Activated CD4-positive, alpha-beta memory T cell treated with anti-CD3 and anti-CD28 coated beads for 36 hours (primary cell): ENCODE measurements at regions not wholly inside any gene's neighbourhood (a gene's known extent, or its start where the extent isn't known, plus 50 kb on each side); places are given as distances from the start of the nearest gene placed in this dataset.

Experiments
- CTCF ChIA-PET: fragments of 350-600 bp; sonication (Branson Sonifier 250); formaldehyde crosslinking; loops from one replicate; lab custom pipeline; 2021; ENCODE audit warnings: antibody characterized with exemption, inconsistent platforms; lab: Charles Lee
- POLR2A ChIA-PET: fragments of 350-600 bp; sonication (Branson Sonifier 250); formaldehyde crosslinking; loops from one replicate; lab custom pipeline; 2021; ENCODE audit warnings: antibody characterized with exemption; lab: Charles Lee
- DNase-seq: peaks from one replicate; pipeline ENCODE4 v3.0.0-alpha.2; 2020
- H3K27ac Mint-ChIP-seq: one replicate; pipeline ENCODE4 v1.8.0; 2021; ENCODE audit warnings: mixed read lengths
- H3K27me3 Mint-ChIP-seq: one replicate; pipeline ENCODE4 v1.8.0; 2021; ENCODE audit warnings: mixed read lengths
- H3K36me3 Mint-ChIP-seq: one replicate; pipeline ENCODE4 v1.8.0; 2021; ENCODE audit warnings: mixed read lengths
- H3K4me1 Mint-ChIP-seq: one replicate; pipeline ENCODE4 v1.8.0; 2021; ENCODE audit warnings: low read depth, mixed read lengths
- H3K4me3 Mint-ChIP-seq: one replicate; pipeline ENCODE4 v1.8.0; 2021; ENCODE audit warnings: mild to moderate bottlenecking, mixed read lengths
- H3K9me3 Mint-ChIP-seq: one replicate; pipeline ENCODE4 v1.8.0; 2021; ENCODE audit warnings: mixed read lengths
- intact Hi-C: fragments of 100-400 bp; cut with micrococcal nuclease; formaldehyde crosslinking; loops from one replicate; pipeline ENCODE4 v1.15.1; 2023

DNA sequence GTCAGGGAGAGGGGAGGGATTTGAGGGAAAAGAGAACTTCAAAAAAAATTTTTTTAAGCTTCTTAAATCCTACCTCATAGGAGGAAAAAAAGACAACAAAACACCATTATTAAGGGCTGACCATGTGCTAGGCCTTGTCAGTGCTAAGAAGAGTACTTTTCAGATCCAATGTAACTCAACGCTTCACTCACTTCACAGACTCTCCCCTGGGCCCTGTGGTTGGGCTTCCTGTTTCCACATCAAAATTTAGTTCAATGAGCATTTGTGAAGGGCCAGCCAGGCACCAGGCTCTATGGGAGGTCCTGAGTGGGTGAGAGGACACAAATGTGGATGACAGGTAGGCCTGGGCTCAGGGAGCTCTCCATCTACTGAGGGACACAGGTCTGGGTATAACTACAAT is 249.8 kb downstream of the PTEN start:
- Mint-ChIP-seq H3K36me3 (no peaks in the 10 kb centered on the region), H3K27ac (no peak overlapping the region), H3K27me3 (peaks cover 2% of the 10 kb centered on the region), H3K4me3 (no peak overlapping the region), H3K9me3 (no peaks in the 10 kb centered on the region), H3K4me1 (peaks cover 6% of the 10 kb centered on the region)
- ChIA-PET CTCF (interaction anchor here (0.6 to 2.4 kb wide), 5 partner anchors 22 to 294 kb away, joined by 3 to 15 read pairs (median 4); partner anchors contain the start of genes KLLN and PTEN), POLR2A (interaction anchor here (1.5 kb wide), 1 partner anchor 22 kb away, joined by 4 read pairs; no protein-coding TSS in a partner anchor)
- DNase-seq: no peak
- intact Hi-C loops: loop anchor here (10.0 kb wide), 1 partner anchor 442 kb away; no protein-coding TSS in a partner anchor

DNA sequence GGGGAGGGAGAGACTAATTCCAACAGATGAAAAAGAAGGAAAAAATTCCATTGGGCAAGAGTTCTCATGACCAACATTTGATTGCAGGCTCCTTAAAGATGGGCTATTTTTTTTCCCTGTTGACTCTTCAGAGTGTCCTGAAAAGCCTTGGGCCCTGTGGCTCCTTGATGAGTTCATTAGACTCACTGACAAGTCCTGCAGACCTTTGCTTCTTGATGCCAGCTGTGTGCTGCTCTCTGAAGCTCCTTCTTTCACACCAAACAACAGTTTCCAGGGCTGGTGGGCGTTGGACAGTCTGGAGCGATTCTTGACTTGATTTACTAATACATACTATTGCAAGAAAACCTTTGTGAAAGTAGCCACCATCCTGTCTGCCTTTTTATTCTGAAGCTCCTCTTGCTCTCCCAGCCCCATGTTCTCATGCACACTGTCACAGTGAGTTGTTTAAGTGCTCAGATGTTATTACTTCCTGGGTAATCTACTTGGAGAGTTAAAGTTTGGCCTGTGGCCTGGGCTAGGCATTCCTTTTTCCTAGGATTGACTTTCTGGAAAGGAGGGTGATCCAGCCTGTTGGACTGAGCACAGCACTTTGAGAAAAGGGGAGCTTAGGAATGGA is 250.3 kb downstream of the PTEN start:
- Mint-ChIP-seq H3K27me3 (peaks cover 2% of the 10 kb centered on the region), H3K36me3 (no peaks in the 10 kb centered on the region), H3K9me3 (no peaks in the 10 kb centered on the region), H3K4me3 (no peak overlapping the region), H3K27ac (no peak overlapping the region), H3K4me1 (peaks cover 4% of the 10 kb centered on the region)
- intact Hi-C loops: loop anchor here (10.0 kb wide), 1 partner anchor 441 kb away; no protein-coding TSS in a partner anchor
- POLR2A ChIA-PET: interaction anchor here (1.5 kb wide), 1 partner anchor 23 kb away, joined by 4 read pairs; no protein-coding TSS in a partner anchor
- DNase-seq: no peak
- CTCF ChIA-PET: interaction anchor here (0.6 to 2.4 kb wide), 9 partner anchors 22 to 295 kb away, joined by 3 to 15 read pairs (median 4); partner anchors contain the start of genes KLLN and PTEN

DNA sequence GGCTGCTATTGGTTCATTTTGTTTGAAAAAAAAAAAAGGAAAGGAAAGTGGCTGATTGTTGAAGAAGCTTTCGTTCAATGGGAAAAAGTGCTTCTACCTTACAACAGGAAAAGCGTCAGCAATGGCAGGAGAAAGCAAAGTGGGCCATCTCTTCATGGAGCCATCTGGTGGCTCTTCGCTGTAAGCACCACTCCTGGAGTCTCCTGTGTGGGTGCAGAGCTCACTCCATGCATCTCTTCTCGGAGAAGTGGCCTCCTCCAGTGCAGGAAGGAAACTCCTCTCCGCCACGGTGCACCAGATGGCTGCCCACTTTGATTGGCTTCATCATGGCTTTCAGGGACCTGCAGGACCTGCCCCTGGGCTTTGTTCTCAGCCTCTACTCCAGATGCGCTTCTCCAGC is 250.9 kb downstream of the PTEN start:
- ChIA-PET POLR2A (interaction anchor here (1.5 kb wide), 1 partner anchor 23 kb away, joined by 4 read pairs; no protein-coding TSS in a partner anchor), CTCF (interaction anchor here (0.7 to 2.4 kb wide), 8 partner anchors 202 to 295 kb away, joined by 3 to 15 read pairs (median 4); partner anchors contain the start of genes KLLN and PTEN)
- H3K9me3 Mint-ChIP-seq: no peaks in the 10 kb centered on the region
- peak; percentile 25 for DNase-seq
- no peak overlapping the region for H3K27ac Mint-ChIP-seq
- intact Hi-C loops: loop anchor here (10.0 kb wide), 1 partner anchor 440 kb away; no protein-coding TSS in a partner anchor
- peaks cover 6% of the 10 kb centered on the region for H3K4me1 Mint-ChIP-seq
- H3K36me3 Mint-ChIP-seq: no peaks in the 10 kb centered on the region
- peaks cover 2% of the 10 kb centered on the region for H3K27me3 Mint-ChIP-seq
- H3K4me3 Mint-ChIP-seq: no peak overlapping the region

DNA sequence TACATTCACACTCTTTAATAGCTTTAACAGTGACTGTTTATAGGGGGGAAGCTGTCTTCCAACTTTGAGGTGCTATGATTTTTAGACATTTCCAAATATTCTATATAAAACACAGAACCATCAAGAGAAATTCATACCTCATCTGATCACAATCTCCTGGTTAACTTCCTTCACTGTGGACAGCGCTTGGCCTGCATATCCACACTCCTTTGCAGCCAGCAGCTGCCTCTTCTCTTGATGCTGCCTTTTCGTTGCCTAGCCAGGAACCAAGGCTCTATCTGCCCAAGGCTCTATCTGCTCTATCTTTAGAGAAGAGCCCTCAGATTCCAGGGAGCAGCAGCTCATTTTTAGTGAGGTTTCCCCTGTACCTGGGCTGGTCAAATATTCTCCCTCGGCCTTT is 252.0 kb downstream of the PTEN start:
- Mint-ChIP-seq H3K9me3 (no peaks in the 10 kb centered on the region), H3K27ac (no peak overlapping the region), H3K36me3 (no peaks in the 10 kb centered on the region), H3K4me1 (peaks cover 9% of the 10 kb centered on the region), H3K27me3 (no peaks in the 10 kb centered on the region), H3K4me3 (no peak overlapping the region)
- CTCF ChIA-PET: interaction anchor here (1.1 to 1.8 kb wide), 3 partner anchors 258 to 277 kb away, joined by 3 to 5 read pairs (median 4); no protein-coding TSS in a partner anchor
- POLR2A ChIA-PET: interaction anchor here (3.0 kb wide), 1 partner anchor 24 kb away, joined by 20 read pairs; no protein-coding TSS in a partner anchor
- intact Hi-C loops: loop anchor here (10.0 kb wide), 1 partner anchor 439 kb away; no protein-coding TSS in a partner anchor
- no peak for DNase-seq

DNA sequence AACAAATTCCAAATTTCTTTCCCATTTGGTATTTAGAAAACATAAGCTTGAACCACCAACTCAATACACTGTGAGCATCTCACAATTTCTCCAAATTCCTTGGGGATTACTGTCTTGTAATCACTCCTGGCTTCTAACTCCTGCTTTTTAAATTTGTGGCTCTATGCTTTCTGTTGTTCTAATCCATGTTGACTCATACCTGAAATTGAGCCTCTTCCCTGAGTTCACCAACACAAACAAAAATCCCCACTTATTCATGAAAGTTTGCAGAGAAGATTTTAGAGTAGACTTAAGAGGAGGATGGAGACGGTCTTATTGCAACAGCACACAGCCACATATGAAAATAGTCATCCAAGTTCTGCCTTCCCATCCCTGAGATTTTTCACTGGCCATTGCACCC is 252.5 kb downstream of the PTEN start:
- Mint-ChIP-seq H3K27me3 (no peaks in the 10 kb centered on the region), H3K4me1 (peaks cover 12% of the 10 kb centered on the region), H3K36me3 (no peaks in the 10 kb centered on the region), H3K27ac (no peak overlapping the region), H3K9me3 (no peaks in the 10 kb centered on the region), H3K4me3 (no peak overlapping the region)
- DNase-seq: no peak
- ChIA-PET POLR2A (interaction anchor here (0.7 to 3.0 kb wide), 2 partner anchors 22 to 25 kb away, joined by 3 to 20 read pairs; no protein-coding TSS in a partner anchor), CTCF (interaction anchor here (1.3 kb wide), 1 partner anchor 277 kb away, joined by 5 read pairs; no protein-coding TSS in a partner anchor)
- intact Hi-C loops: loop anchor here (2.0 to 10.0 kb wide), 3 partner anchors 37 to 439 kb away; no protein-coding TSS in a partner anchor

DNA sequence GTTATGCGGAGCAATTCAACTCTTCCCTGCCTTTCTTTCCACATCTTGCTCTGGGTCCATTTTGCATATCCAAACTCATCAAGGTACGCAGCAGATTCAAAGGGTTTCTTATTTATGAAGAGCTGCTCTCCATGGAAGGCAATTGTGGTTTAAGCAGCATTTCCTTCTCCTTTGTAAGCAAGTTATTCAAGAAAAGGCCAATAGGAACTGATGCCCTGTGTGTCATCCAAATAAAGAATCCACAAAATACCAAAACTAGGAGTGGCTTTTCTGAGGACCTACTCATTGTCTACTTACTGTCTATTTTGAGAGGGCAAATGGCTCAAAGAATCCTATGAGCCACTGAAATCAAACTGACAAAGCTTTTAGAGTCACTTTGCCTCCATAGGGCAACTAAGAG is 253.1 kb downstream of the PTEN start:
- no peak overlapping the region for H3K4me3 Mint-ChIP-seq
- ChIA-PET CTCF (interaction anchor here (1.2 to 2.2 kb wide), 3 partner anchors 9 to 276 kb away, joined by 3 to 14 read pairs (median 5); no protein-coding TSS in a partner anchor), POLR2A (interaction anchor here (0.7 to 3.0 kb wide), 3 partner anchors 22 to 36 kb away, joined by 3 to 20 read pairs (median 3); no protein-coding TSS in a partner anchor)
- no peaks in the 10 kb centered on the region for H3K9me3 Mint-ChIP-seq
- DNase-seq: no peak
- no peak overlapping the region for H3K27ac Mint-ChIP-seq
- no peaks in the 10 kb centered on the region for H3K36me3 Mint-ChIP-seq
- H3K4me1 Mint-ChIP-seq: peaks cover 12% of the 10 kb centered on the region
- H3K27me3 Mint-ChIP-seq: no peaks in the 10 kb centered on the region
- intact Hi-C loops: loop anchor here (2.0 to 10.0 kb wide), 3 partner anchors 36 to 438 kb away; no protein-coding TSS in a partner anchor

DNA sequence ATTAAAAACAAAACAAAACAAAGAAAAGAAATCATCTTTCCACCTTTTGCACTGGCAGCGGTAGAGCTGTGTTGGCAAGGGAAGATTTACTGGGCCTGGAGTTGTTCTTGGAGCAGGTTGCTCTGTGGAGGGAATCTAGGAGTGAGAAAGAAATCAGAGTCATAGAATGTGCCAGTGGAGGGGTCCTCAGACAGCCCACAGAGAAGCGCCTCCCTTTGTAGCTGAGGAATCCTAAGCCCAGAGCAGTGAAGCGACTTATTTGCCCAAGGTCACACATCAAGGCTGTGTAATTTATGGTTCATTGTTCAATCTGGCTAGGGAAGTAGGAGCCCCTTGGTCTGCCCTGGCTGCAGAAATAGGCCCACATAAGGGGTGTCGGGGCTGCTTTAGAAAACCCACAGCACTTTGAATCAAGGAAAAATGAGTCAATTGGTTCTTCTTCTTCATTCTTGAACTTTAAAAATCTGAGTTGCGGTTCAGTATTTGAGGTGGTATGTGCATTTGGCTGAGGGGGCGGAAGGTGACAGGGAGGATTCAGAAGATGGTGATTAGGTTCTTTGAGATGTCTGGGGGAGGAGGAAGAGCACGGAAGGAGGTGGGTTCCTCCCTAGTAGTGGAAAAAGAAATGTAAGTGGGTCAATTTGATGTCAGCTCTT is 253.7 kb downstream of the PTEN start:
- H3K4me1 Mint-ChIP-seq: peaks cover 12% of the 10 kb centered on the region
- no peak overlapping the region for H3K4me3 Mint-ChIP-seq
- peak; percentile 74 for DNase-seq
- H3K9me3 Mint-ChIP-seq: no peaks in the 10 kb centered on the region
- CTCF ChIA-PET: interaction anchor here (1.0 to 2.2 kb wide), 6 partner anchors 8 to 255 kb away, joined by 3 to 14 read pairs (median 4); no protein-coding TSS in a partner anchor
- POLR2A ChIA-PET: interaction anchor here (1.0 to 3.0 kb wide), 4 partner anchors 26 to 255 kb away, joined by 3 to 20 read pairs (median 6); no protein-coding TSS in a partner anchor
- intact Hi-C loops: loop anchor here (1.0 to 10.0 kb wide), 7 partner anchors 26 to 438 kb away; no protein-coding TSS in a partner anchor
- no peak overlapping the region for H3K27ac Mint-ChIP-seq
- no peaks in the 10 kb centered on the region for H3K27me3 Mint-ChIP-seq
- H3K36me3 Mint-ChIP-seq: no peaks in the 10 kb centered on the region

DNA sequence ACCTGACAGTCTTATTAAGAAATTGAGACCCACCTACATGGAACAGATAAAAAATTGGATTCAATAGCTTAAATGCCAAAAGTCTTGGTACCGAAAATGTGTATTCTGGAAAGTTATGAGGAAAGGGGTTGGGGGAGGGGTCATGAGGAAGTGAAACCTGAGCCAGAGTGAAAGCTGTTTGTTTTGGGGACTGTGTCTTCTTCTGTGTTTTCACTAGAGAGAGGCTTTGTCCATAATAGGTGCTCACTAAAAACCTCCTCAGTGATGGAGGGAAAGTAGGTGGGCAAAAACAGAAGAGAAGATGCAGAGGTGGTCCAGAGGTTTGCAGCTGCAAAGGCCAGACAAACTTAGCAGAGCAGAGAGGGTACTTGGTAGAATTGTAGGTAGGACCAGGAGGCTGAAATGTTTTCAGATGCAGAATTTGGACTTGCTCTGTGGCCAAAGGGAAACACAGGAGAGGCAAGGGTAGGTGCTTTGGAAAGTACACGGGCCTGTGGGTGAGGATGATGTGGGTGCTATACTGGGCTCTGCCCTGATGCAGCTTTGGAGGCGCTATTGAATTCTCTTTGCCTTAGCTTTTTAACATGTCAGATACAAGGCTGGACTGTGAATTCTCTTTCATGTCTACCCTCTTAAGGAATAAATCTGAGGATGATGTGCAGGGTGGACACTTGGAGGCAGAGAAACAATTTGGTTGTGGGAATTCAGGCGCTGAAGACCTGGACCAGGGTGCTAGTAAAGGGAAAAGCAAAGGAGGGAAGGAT is 254.6 kb downstream of the PTEN start:
- POLR2A ChIA-PET: interaction anchor here (1.0 to 3.0 kb wide), 3 partner anchors 27 to 256 kb away, joined by 5 to 20 read pairs (median 8); no protein-coding TSS in a partner anchor
- CTCF ChIA-PET: interaction anchor here (0.7 to 2.2 kb wide), 10 partner anchors 7 to 256 kb away, joined by 3 to 14 read pairs (median 4); no protein-coding TSS in a partner anchor
- H3K9me3 Mint-ChIP-seq: no peaks in the 10 kb centered on the region
- H3K4me3 Mint-ChIP-seq: no peak overlapping the region
- no peak overlapping the region for H3K27ac Mint-ChIP-seq
- H3K4me1 Mint-ChIP-seq: peaks cover 12% of the 10 kb centered on the region
- no peaks in the 10 kb centered on the region for H3K27me3 Mint-ChIP-seq
- H3K36me3 Mint-ChIP-seq: no peaks in the 10 kb centered on the region
- intact Hi-C loops: loop anchor here (1.0 to 10.0 kb wide), 7 partner anchors 27 to 437 kb away; no protein-coding TSS in a partner anchor
- peak; percentile 39 for DNase-seq

DNA sequence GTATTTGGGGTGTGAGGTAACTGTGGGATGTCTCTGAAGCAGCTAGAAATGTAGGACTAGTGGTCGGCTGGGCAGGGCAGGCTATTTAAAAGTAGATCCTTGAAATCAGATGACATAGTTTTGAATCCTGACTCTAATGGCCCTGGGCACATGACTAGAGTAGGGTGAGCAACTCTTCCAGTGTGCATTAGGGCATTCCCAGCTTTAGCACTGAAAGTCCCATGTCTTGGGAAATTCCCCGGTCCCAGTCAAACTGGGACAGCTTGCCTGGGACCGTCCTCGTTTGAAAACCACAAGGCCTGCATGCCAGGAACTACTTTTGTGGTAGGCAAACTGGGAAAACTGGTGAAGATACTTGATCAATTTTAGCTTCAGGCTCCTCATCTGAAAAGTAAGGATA is 255.3 kb downstream of the PTEN start:
- no peak for DNase-seq
- H3K4me3 Mint-ChIP-seq: no peak overlapping the region
- intact Hi-C loops: loop anchor here (10.0 kb wide), 1 partner anchor 436 kb away; no protein-coding TSS in a partner anchor
- H3K36me3 Mint-ChIP-seq: no peaks in the 10 kb centered on the region
- H3K27ac Mint-ChIP-seq: no peak overlapping the region
- H3K9me3 Mint-ChIP-seq: no peaks in the 10 kb centered on the region
- peaks cover 12% of the 10 kb centered on the region for H3K4me1 Mint-ChIP-seq
- CTCF ChIA-PET: interaction anchor here (0.7 to 1.9 kb wide), 5 partner anchors 11 to 256 kb away, joined by 4 to 6 read pairs (median 4); no protein-coding TSS in a partner anchor
- POLR2A ChIA-PET: no interaction called here
- peaks cover 3% of the 10 kb centered on the region for H3K27me3 Mint-ChIP-seq

DNA sequence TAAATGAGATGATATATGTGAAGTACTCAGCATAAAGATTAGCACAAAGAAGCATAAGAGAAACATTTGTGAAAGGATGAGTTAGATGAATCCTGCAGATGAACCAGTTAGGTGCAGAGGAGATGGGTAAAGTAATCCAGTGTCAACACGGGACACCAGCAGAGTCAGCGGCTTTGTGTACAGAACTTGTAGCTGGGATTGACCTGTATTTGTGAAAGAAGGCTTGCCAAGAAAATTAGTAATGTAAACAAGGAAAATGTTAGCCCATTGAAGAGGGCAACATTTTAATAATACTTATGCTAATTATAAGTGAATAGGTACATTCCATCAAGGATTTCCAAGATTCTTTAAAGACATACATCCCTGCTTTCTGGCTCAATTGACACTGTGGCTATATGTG is 255.7 kb downstream of the PTEN start:
- intact Hi-C loops: loop anchor here (10.0 kb wide), 1 partner anchor 436 kb away; no protein-coding TSS in a partner anchor
- Mint-ChIP-seq H3K9me3 (no peaks in the 10 kb centered on the region), H3K27ac (no peak overlapping the region), H3K27me3 (peaks cover 6% of the 10 kb centered on the region), H3K4me1 (peaks cover 9% of the 10 kb centered on the region), H3K4me3 (no peak overlapping the region), H3K36me3 (no peaks in the 10 kb centered on the region)
- no peak for DNase-seq
- POLR2A ChIA-PET: no interaction called here
- CTCF ChIA-PET: interaction anchor here (1.2 to 1.9 kb wide), 2 partner anchors 34 to 257 kb away, joined by 4 to 6 read pairs; no protein-coding TSS in a partner anchor
